ENCODE measurements at regions not wholly inside any gene's neighbourhood (a gene's known extent, or its start where the extent isn't known, plus 50 kb on each side); places are given as distances from the start of the nearest gene placed in this dataset.

DNA sequence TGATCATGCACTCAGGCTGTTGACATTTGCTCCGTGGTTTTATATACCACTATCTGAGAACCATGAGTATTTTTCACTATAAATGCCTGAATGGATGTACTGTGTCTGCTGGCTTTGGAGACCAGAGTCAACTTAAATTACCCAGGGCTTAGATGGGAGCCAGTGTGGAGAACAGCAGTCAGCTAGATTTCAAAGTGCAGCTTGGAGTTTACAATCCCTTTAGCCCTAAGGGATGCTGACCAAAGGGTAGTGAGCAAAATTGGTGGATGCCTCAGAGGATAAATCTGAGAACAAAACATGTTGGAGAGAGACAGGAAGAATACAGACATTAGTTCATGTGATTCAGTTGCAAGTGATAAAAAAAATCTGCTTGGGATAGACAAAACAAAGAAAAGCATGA is 327.5 kb downstream of the C11orf87 start:
- no peak for ATAC-seq
- TF ChIP-seq, protein P1, sequence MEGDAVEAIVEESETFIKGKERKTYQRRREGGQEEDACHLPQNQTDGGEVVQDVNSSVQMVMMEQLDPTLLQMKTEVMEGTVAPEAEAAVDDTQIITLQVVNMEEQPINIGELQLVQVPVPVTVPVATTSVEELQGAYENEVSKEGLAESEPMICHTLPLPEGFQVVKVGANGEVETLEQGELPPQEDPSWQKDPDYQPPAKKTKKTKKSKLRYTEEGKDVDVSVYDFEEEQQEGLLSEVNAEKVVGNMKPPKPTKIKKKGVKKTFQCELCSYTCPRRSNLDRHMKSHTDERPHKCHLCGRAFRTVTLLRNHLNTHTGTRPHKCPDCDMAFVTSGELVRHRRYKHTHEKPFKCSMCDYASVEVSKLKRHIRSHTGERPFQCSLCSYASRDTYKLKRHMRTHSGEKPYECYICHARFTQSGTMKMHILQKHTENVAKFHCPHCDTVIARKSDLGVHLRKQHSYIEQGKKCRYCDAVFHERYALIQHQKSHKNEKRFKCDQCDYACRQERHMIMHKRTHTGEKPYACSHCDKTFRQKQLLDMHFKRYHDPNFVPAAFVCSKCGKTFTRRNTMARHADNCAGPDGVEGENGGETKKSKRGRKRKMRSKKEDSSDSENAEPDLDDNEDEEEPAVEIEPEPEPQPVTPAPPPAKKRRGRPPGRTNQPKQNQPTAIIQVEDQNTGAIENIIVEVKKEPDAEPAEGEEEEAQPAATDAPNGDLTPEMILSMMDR (IDR thresholded peaks at IDR 0.05): no peak
- H3K27me3 ChIP-seq (ENCODE audit: insufficient read depth in 3 of 3, low read length in 2 of 3): no peaks in the 10 kb centered on the region
- no peak for DNase-seq
- no peak overlapping the region for H3K27ac ChIP-seq
- no peaks in the 10 kb centered on the region for H3K36me3 ChIP-seq (ENCODE audit: insufficient read depth in 1 of 2, low read depth in 1 of 2)
- H3K9me3 ChIP-seq: no peaks in the 10 kb centered on the region
- no peaks in the 10 kb centered on the region for H3K4me1 ChIP-seq
- no peak overlapping the region for H3K4me3 ChIP-seq
- intact Hi-C loops (cut with DNase I): no loop called here
- 24 to 47% (median 34%) methylated on average over 1 of the region's 1 CpG for WGBS, 3 donors

DNA sequence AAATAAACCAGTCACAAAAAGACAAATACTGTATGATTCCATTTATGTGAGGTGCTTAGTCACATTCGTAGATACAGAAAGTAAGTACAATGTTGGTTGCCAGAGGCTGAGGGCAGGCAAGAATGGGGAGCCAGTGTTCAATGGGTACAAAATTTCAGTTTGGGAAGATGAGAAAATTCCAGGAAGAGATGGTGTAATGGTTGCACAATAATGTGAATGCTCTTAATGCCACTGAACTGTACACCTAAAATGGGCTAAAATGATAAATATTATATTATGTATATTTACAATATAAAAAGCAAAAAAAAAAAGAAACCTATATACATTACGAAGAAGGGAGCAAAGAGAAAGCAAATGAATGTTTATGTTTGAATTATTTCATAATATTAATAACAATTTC is 329.0 kb downstream of the C11orf87 start:
- 92 to 96% (median 94%) methylated on average over 2 of the region's 2 CpGs for WGBS, 3 donors
- Histone ChIP-seq H3K4me1 (no peaks in the 10 kb centered on the region), H3K27me3 (ENCODE audit: insufficient read depth in 3 of 3, low read length in 2 of 3) (no peaks in the 10 kb centered on the region), H3K36me3 (ENCODE audit: insufficient read depth in 1 of 2, low read depth in 1 of 2) (no peaks in the 10 kb centered on the region), H3K27ac (no peak overlapping the region), H3K9me3 (no peaks in the 10 kb centered on the region), H3K4me3 (no peak overlapping the region)
- intact Hi-C loops (cut with DNase I): no loop called here
- TF ChIP-seq, protein P1 (IDR thresholded peaks at IDR 0.05): no peak
- no peak for DNase-seq
- ATAC-seq: no peak

DNA sequence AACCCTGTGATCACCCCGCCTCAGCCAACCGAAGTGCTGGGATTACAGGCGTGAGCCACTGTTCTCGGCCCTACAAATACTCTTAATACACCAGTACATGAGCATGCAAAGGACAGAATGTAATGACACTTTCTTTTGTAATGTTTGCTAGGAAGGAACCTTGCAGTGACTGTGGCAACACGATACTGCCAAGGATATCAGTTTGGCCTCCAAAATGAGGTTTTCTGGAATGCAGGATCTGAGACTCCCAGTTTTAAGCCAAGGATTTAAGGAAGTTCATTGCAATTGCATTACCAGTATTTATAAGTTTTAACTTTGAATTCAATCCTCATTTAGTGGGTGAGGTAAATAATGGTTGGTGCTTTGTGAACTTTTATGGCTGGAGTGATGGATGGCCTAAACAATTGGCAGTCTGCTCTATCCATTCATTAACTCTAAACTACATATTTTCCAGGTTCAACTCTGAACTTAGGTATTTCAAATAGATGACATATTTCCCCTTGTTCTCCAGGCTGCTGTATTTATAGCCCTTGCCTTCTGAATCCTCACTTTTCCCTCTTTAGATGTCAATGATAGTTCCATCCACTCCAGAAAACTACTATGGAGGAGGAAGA is 330.3 kb downstream of the C11orf87 start:
- Histone ChIP-seq H3K27ac (no peak overlapping the region), H3K27me3 (ENCODE audit: insufficient read depth in 3 of 3, low read length in 2 of 3) (no peaks in the 10 kb centered on the region), H3K9me3 (no peaks in the 10 kb centered on the region), H3K36me3 (ENCODE audit: insufficient read depth in 1 of 2, low read depth in 1 of 2) (no peaks in the 10 kb centered on the region), H3K4me1 (no peaks in the 10 kb centered on the region), H3K4me3 (no peak overlapping the region)
- ATAC-seq: no peak
- TF ChIP-seq, protein P1 (IDR thresholded peaks at IDR 0.05): no peak
- 67 to 87% (median 75%) methylated on average over 5 of the region's 5 CpGs for WGBS, 3 donors
- intact Hi-C loops (cut with DNase I): no loop called here
- DNase-seq: no peak

DNA sequence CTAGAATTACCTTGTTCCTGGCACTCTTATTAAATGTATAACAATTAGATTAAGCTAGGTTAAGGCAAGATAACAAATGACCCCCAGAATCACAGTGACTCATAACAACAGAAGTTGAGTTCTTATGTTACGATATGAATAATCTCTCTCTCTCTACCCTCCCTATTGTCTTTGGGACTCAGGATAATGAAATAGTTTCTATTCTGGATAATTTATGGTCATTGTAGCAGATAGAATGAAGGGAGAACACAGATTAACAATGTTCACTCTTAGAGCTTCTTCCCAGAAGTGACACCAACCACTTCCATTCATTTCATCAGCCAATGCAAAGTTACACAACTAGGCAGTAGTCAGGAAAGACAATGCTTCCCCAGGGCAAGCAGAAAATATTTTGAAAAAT is 334.5 kb downstream of the C11orf87 start:
- intact Hi-C loops (cut with DNase I): no loop called here
- WGBS, 3 donors: 88 to 100% (median 97%) methylated on average over 1 of the region's 1 CpG
- Histone ChIP-seq H3K27me3 (ENCODE audit: insufficient read depth in 3 of 3, low read length in 2 of 3) (no peaks in the 10 kb centered on the region), H3K4me1 (no peaks in the 10 kb centered on the region), H3K9me3 (no peaks in the 10 kb centered on the region), H3K4me3 (no peak overlapping the region), H3K36me3 (ENCODE audit: insufficient read depth in 1 of 2, low read depth in 1 of 2) (no peaks in the 10 kb centered on the region), H3K27ac (no peak overlapping the region)
- no peak for ATAC-seq
- no peak for DNase-seq
- TF ChIP-seq, protein P1 (IDR thresholded peaks at IDR 0.05): no peak

DNA sequence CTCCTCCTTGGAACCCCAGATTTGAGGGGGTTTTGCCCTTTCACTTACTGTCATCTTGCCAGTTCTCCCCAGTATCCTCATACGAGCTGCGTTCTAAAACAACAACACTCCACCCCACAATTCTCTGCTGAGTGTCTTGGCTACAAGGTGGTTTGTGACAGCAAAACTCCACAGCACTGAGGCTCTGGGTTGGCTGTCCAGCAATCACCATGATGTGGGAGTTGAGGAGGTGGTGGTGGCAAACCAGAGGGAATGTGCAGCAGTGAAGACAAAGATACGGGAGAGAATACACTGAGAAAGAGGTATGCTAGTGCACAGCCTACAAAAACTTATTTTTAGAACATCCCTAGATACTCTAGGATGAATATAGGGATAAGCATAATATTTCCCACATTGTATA is 335.0 kb downstream of the C11orf87 start:
- DNase-seq (no peak), ATAC-seq (no peak)
- intact Hi-C loops (cut with DNase I): no loop called here
- Histone ChIP-seq H3K36me3 (ENCODE audit: insufficient read depth in 1 of 2, low read depth in 1 of 2) (no peaks in the 10 kb centered on the region), H3K4me1 (no peaks in the 10 kb centered on the region), H3K27ac (no peak overlapping the region), H3K27me3 (ENCODE audit: insufficient read depth in 3 of 3, low read length in 2 of 3) (no peaks in the 10 kb centered on the region), H3K9me3 (no peaks in the 10 kb centered on the region), H3K4me3 (no peak overlapping the region)
- WGBS, 3 donors: 84 to 88% (median 86%) methylated on average over 3 of the region's 3 CpGs
- TF ChIP-seq, protein P1 (IDR thresholded peaks at IDR 0.05): no peak

All from psoas muscle (tissue), 7 donors.